ENCODE measurements at regions not wholly inside any gene's neighbourhood (a gene's known extent, or its start where the extent isn't known, plus 50 kb on each side); places are given as distances from the start of the nearest gene placed in this dataset.

GRCh38 chr2:238985041-238985729 is 137.3 kb downstream of the TWIST2 start:
- no peak for DNase-seq (ENCODE audit: low read depth)

GRCh38 chr2:238985931-238986446 is 138.1 kb downstream of the TWIST2 start:
- DNase-seq (ENCODE audit: low read depth) = no peak

- DNase-seq (ENCODE audit: low read depth) = no peak
Measured at GRCh38 chr2:238986491-238987351, 138.8 kb downstream of the TWIST2 start.

- DNase-seq (ENCODE audit: low read depth) = no peak
Measured at GRCh38 chr2:238987352-238987981, 139.6 kb downstream of the TWIST2 start.

- no peak for DNase-seq (ENCODE audit: low read depth)
Measured at GRCh38 chr2:238988105-238988504, 140.2 kb downstream of the TWIST2 start.

GRCh38 chr2:238988752-238989151 is 140.9 kb downstream of the TWIST2 start:
- DNase-seq (ENCODE audit: low read depth) = no peak

- DNase-seq (ENCODE audit: low read depth) = no peak
Measured at GRCh38 chr2:238989484-238989883, 141.6 kb downstream of the TWIST2 start.

- no peak for DNase-seq (ENCODE audit: low read depth)
Measured at GRCh38 chr2:238994432-238994831, 146.5 kb downstream of the TWIST2 start.

- no peak for DNase-seq (ENCODE audit: low read depth)
Measured at GRCh38 chr2:238994876-238995275, 147.0 kb downstream of the TWIST2 start.

- peak; percentile 13 for DNase-seq (ENCODE audit: low read depth)
Measured at GRCh38 chr2:238995634-238996033, 147.7 kb downstream of the TWIST2 start.

GRCh38 chr2:238996331-238997136 is 148.6 kb downstream of the TWIST2 start:
- DNase-seq (ENCODE audit: low read depth) = no peak

- DNase-seq (ENCODE audit: low read depth) = peak; percentile 36
Measured at GRCh38 chr2:238997137-238997390, 149.2 kb downstream of the TWIST2 start.

GRCh38 chr2:238997684-238998083 is 149.8 kb downstream of the TWIST2 start:
- DNase-seq (ENCODE audit: low read depth) = no peak

All from amniotic epithelial cell (primary cell).